ENCODE measurements at regions not wholly inside any gene's neighbourhood (a gene's known extent, or its start where the extent isn't known, plus 50 kb on each side); places are given as distances from the start of the nearest gene placed in this dataset.

GRCh38 chr5:97266576-97266975 is 83.5 kb upstream of the RIOK2 start:
- no peak for TF ChIP-seq CTCF (IDR thresholded peaks at IDR 0.05)
- H3K4me3 ChIP-seq = no peak overlapping the region
- intact Hi-C loops (cut with DNase I, micrococcal nuclease) = no loop called here
- DNase-seq (peak in 1 of 3 donors; percentile 8), ATAC-seq (no peak)
- no peaks in the 10 kb centered on the region for H3K9me3 ChIP-seq
- no peaks in the 10 kb centered on the region for H3K36me3 ChIP-seq (ENCODE audit: low read depth)
- no peaks in the 10 kb centered on the region for H3K4me1 ChIP-seq (ENCODE audit: low read depth)

- H3K4me3 ChIP-seq = no peak overlapping the region
- intact Hi-C loops (cut with DNase I, micrococcal nuclease) = no loop called here
- no peak for ATAC-seq
Observed at GRCh38 chr5:97267767-97268166, 84.7 kb upstream of the RIOK2 start.

GRCh38 chr5:97276474-97277120 is 93.5 kb upstream of the RIOK2 start:
- Histone ChIP-seq H3K4me3 (no peak overlapping the region), H3K4me1 (ENCODE audit: low read depth) (no peaks in the 10 kb centered on the region), H3K36me3 (ENCODE audit: low read depth) (no peaks in the 10 kb centered on the region), H3K9me3 (peaks cover 10% of the 10 kb centered on the region)
- intact Hi-C loops (cut with DNase I, micrococcal nuclease) = no loop called here
- ATAC-seq (no peak), DNase-seq (no peak)
- no peak for TF ChIP-seq CTCF (IDR thresholded peaks at IDR 0.05)

More at GRCh38 chr5:97267767-97268166, 84.7 kb upstream of the RIOK2 start:
- no peak for DNase-seq
- no peak for TF ChIP-seq CTCF (IDR thresholded peaks at IDR 0.05)
- Histone ChIP-seq H3K36me3 (ENCODE audit: low read depth) (no peaks in the 10 kb centered on the region), H3K4me1 (ENCODE audit: low read depth) (no peaks in the 10 kb centered on the region), H3K9me3 (peaks cover 3% of the 10 kb centered on the region)

- ATAC-seq (no peak), DNase-seq (no peak)
- no peaks in the 10 kb centered on the region for H3K4me1 ChIP-seq (ENCODE audit: low read depth)
- no peaks in the 10 kb centered on the region for H3K36me3 ChIP-seq (ENCODE audit: low read depth)
- peaks cover 6% of the 10 kb centered on the region for H3K9me3 ChIP-seq
- intact Hi-C loops (cut with DNase I, micrococcal nuclease) = no loop called here
- H3K4me3 ChIP-seq = no peak overlapping the region
- TF ChIP-seq CTCF (IDR thresholded peaks at IDR 0.05) = no peak
Observed at GRCh38 chr5:97281257-97281656, 98.2 kb upstream of the RIOK2 start.

- TF ChIP-seq CTCF (IDR thresholded peaks at IDR 0.05) = no peak
- intact Hi-C loops (cut with DNase I, micrococcal nuclease) = no loop called here
- no peaks in the 10 kb centered on the region for H3K36me3 ChIP-seq (ENCODE audit: low read depth)
- no peak overlapping the region for H3K4me3 ChIP-seq
- no peaks in the 10 kb centered on the region for H3K9me3 ChIP-seq
- DNase-seq (peak in 1 of 3 donors; percentile 58), ATAC-seq (peak; percentile 78)
- H3K4me1 ChIP-seq (ENCODE audit: low read depth) = no peaks in the 10 kb centered on the region
Observed at GRCh38 chr5:97297063-97297703, 114.1 kb upstream of the RIOK2 start.
